K562 (cell line): ENCODE measurements at regions not wholly inside any gene's neighbourhood (a gene's known extent, or its start where the extent isn't known, plus 50 kb on each side); places are given as distances from the start of the nearest gene placed in this dataset.
A peak's percentile ranks its signal among the peaks of the same experiment; 100 is the strongest.

Experiments used
- ATAC-seq: fragments of 200-7000 bp; cut with Tn5 transposase; 3 replicates; pipeline ENCODE4 v1.9.1; 2020; ENCODE audit warnings: moderate library complexity
- BruUV-seq: library from RNA; stranded (reverse); fragments of 400-500 nt; replicated peaks from 2 replicates; lab custom pipeline; 2021; lab: Mats Ljungman, UMichigan
- CTCF ChIA-PET: fragments of 300-600 bp; formaldehyde crosslinking; extraction: SDS; loops from one replicate; lab custom pipeline; 2021; ENCODE audit warnings: low intra/inter-chr PET ratio; lab: Yijun Ruan, JAX
- POLR2A ChIA-PET: fragments of 300-600, 350-650 bp; sonication (Branson Sonifier 250); formaldehyde crosslinking; extraction: SDS; loops from one replicate; lab custom pipeline; 2021; ENCODE audit warnings: antibody characterized with exemption, inconsistent platforms; lab: Yijun Ruan, JAX
- DNase-seq, 4 experiments: peaks; one replicate each; pipeline versions ENCODE4 v3.0.0 to v3.0.0-alpha.2; 2011 to 2018; ENCODE audit warnings: low spot score in 3 of 4, mixed read lengths in 3 of 4; ENCODE audit errors: extremely low read depth in 1 of 4
- FAIRE-seq: peaks from 2 replicates; lab custom pipeline; 2011; peaks lifted over from hg19 to GRCh38; lab: Jason Lieb, UNC
- H2AFZ ChIP-seq: 2 replicates; pipeline ENCODE4 v1.6.0; 2011; ENCODE audit warnings: low read depth, low read length, control low read depth, inconsistent platforms
- H3K27ac ChIP-seq: fragments of 200-600 bp; 3 replicates; pipeline ENCODE4 v1.8.0; 2011; ENCODE audit warnings: low read depth, mild to moderate bottlenecking, control low read depth, inconsistent platforms, low read length, moderate library complexity, mixed read lengths; ENCODE audit errors: extremely low read depth
- H3K27me3 ChIP-seq, 2 experiments: fragments of 300-600 bp in 1 of 2; 2 replicates in 1 of 2; 3 replicates in 1 of 2; pipeline versions ENCODE4 v1.6.0 to v1.8.0; 2011; ENCODE audit warnings: inconsistent platforms in 2 of 2, low read length in 2 of 2, mild to moderate bottlenecking in 1 of 2, mixed read lengths in 1 of 2, moderate library complexity in 1 of 2; ENCODE audit not compliant: control insufficient read depth in 2 of 2, insufficient read depth in 2 of 2
- H3K36me3 ChIP-seq: fragments of 300-600 bp; 3 replicates; pipeline ENCODE4 v1.8.0; 2011; ENCODE audit warnings: mild to moderate bottlenecking, low read length, inconsistent platforms; ENCODE audit not compliant: control insufficient read depth, insufficient read depth
- H3K4me1 ChIP-seq, 2 experiments: fragments of 200-600 bp in 1 of 2; replicated peaks in 1 of 2; 2 replicates in 1 of 2; 3 replicates in 1 of 2; pipeline versions ENCODE4 v1.5.1 to v1.8.0; 2011; ENCODE audit warnings: inconsistent platforms in 2 of 2, low read length in 2 of 2, mild to moderate bottlenecking in 1 of 2, mixed read lengths in 1 of 2, moderate library complexity in 1 of 2; ENCODE audit not compliant: control insufficient read depth in 2 of 2, insufficient read depth in 2 of 2
- H3K4me2 ChIP-seq: 2 replicates; pipeline ENCODE4 v1.6.1; 2011; ENCODE audit warnings: low read length, control low read depth, inconsistent platforms, mixed read lengths; ENCODE audit not compliant: insufficient read depth
- H3K4me3 ChIP-seq: fragments of 200-600 bp; sonication (generic), shearing (Covaris generic); 2 replicates; pipeline ENCODE4 v1.5.1; 2016; ENCODE audit warnings: control low read depth, inconsistent platforms
- H3K79me2 ChIP-seq: fragments of 200-600 bp; 3 replicates; pipeline ENCODE4 v1.8.0; 2011; ENCODE audit warnings: low read length, inconsistent platforms; ENCODE audit not compliant: control insufficient read depth, insufficient read depth
- H3K9ac ChIP-seq, 2 experiments: 2 replicates each; pipeline versions ENCODE4 v1.6.0 to v1.6.1; 2011; ENCODE audit warnings: low read depth in 2 of 2, low read length in 2 of 2, control low read depth in 1 of 2, inconsistent platforms in 1 of 2, mild to moderate bottlenecking in 1 of 2, mixed read lengths in 1 of 2; ENCODE audit not compliant: insufficient read depth in 1 of 2
- H3K9me1 ChIP-seq: one replicate; pipeline ENCODE4 v1.6.0; 2011; ENCODE audit warnings: inconsistent platforms, mild to moderate bottlenecking, low read length, moderate library complexity; ENCODE audit not compliant: control insufficient read depth, insufficient read depth
- H3K9me3 ChIP-seq: replicated peaks from 2 replicates; pipeline ENCODE4 v1.5.1; 2011; ENCODE audit warnings: low read depth, low read length, inconsistent platforms; ENCODE audit not compliant: control insufficient read depth, insufficient read depth
- H4K20me1 ChIP-seq: replicated peaks from 2 replicates; pipeline ENCODE4 v1.6.1; 2011; ENCODE audit warnings: low read length, inconsistent platforms, mixed read lengths; ENCODE audit not compliant: control insufficient read depth, insufficient read depth
- ARHGAP35 ChIP-seq: fragments of 450-650 bp; IDR thresholded peaks from 2 replicates; pipeline ENCODE4 v1.6.1; 2018; ENCODE audit not compliant: partially characterized antibody
- BMI1 ChIP-seq: fragments of 150-350 bp; IDR thresholded peaks from 2 replicates; pipeline ENCODE4 v1.6.1; 2014; ENCODE audit warnings: low read length
- DPF2 ChIP-seq: fragments of 450-650 bp; IDR thresholded peaks from 2 replicates; pipeline ENCODE4 v1.6.1; 2016
- GTF2B ChIP-seq: IDR thresholded peaks from 2 replicates; pipeline ENCODE4 v1.6.1; 2011; ENCODE audit not compliant: insufficient read length; ENCODE audit errors: extremely low read depth
- MTA3 ChIP-seq: fragments of 450-650 bp; formaldehyde crosslinking; IDR thresholded peaks from 2 replicates; pipeline ENCODE4 v1.6.1; 2017; ENCODE audit warnings: mild to moderate bottlenecking, borderline replicate concordance
- NONO ChIP-seq, 2 experiments: fragments of 200-400 bp in 1 of 2; fragments of 450-650 bp in 1 of 2; formaldehyde crosslinking in 1 of 2; IDR thresholded peaks; 2 replicates each; pipeline ENCODE4 v1.6.1; 2017; ENCODE audit warnings: low read depth in 2 of 2, mild to moderate bottlenecking in 2 of 2, moderate library complexity in 2 of 2, low read length in 1 of 2
- PTTG1 ChIP-seq: fragments of 450-650 bp; IDR thresholded peaks from 2 replicates; pipeline ENCODE4 v1.6.1; 2016; ENCODE audit warnings: low read depth, mild to moderate bottlenecking, missing genetic modification characterization, missing compliant biosample characterization
- RAD21 ChIP-seq, 2 experiments: fragments of 250-450 bp in 1 of 2; fragments of 450-650 bp in 1 of 2; sonication (Bioruptor Pico) in 1 of 2; formaldehyde crosslinking in 1 of 2; IDR thresholded peaks in 1 of 2; conservative IDR thresholded peaks in 1 of 2; 2 replicates each; pipeline versions ENCODE4 v1.4.0 to v1.8.0; 2020 to 2022; ENCODE audit warnings: mild to moderate bottlenecking in 2 of 2, moderate library complexity in 1 of 2
- TARDBP ChIP-seq: fragments of 450-650 bp; IDR thresholded peaks from 2 replicates; pipeline ENCODE4 v1.6.1; 2016
- ZNF263 ChIP-seq: sonication (generic); formaldehyde crosslinking; IDR thresholded peaks from 2 replicates; pipeline ENCODE4 v1.8.0; 2022; ENCODE audit warnings: mild to moderate bottlenecking, missing genetic modification reagents, borderline replicate concordance
- ZNF699 ChIP-seq: fragments of 250-450 bp; sonication (Bioruptor Pico); IDR thresholded peaks from 2 replicates; pipeline ENCODE4 v1.8.0; 2021; ENCODE audit warnings: mild to moderate bottlenecking, moderate library complexity; ENCODE audit not compliant: insufficient replicate concordance
- ZSCAN29 ChIP-seq: fragments of 450-650 bp; IDR thresholded peaks from 2 replicates; pipeline ENCODE4 v1.6.1; 2017
- WGBS: fragments of 100-300 bp; shearing (Covaris generic); methylation state at CpG from one replicate; pipeline ENCODE4 v1.1.6; 2016; ENCODE audit warnings: low coverage, mixed read lengths; ENCODE audit not compliant: insufficient coverage; ENCODE audit errors: missing lambda C conversion rate; 5-methylcytosine and 5-hydroxymethylcytosine counted together
- in situ Hi-C: fragments of 300-500 bp; cut with MboI; formaldehyde crosslinking; loops from 4 replicates; pipeline ENCODE4 v1.15.0; 2018; ENCODE audit warnings: inconsistent platforms, mixed read lengths
- intact Hi-C: fragments of 100-400 bp; cut with micrococcal nuclease; formaldehyde crosslinking; loops from 2 replicates; pipeline ENCODE4 v1.14.2; 2022

GRCh38 chr5:74382123-74382855 is 258.2 kb downstream of the ENC1 start:
- no peaks in the 10 kb centered on the region for H3K9me1 ChIP-seq
- FAIRE-seq (no peak), ATAC-seq (no peak), DNase-seq (no peak)
- no peak overlapping the region for H3K4me3 ChIP-seq
- no peaks in the 10 kb centered on the region for H3K36me3 ChIP-seq
- no peaks in the 10 kb centered on the region for H3K79me2 ChIP-seq
- in situ Hi-C loops (no loop called here), intact Hi-C loops (no loop called here)
- H2AFZ ChIP-seq: no peak overlapping the region
- ChIA-PET POLR2A (no interaction called here), CTCF (no interaction called here)
- H3K9me3 ChIP-seq: no peaks in the 10 kb centered on the region
- 7% methylated on average over 3 of the region's 3 CpGs for WGBS
- H3K27me3 ChIP-seq: peaks cover 0 to 12% of the 10 kb centered on the region in 2 experiments; a peak in 3 of 5 replicates
- H3K27ac ChIP-seq: no peak overlapping the region
- no peak overlapping the region for H3K9ac ChIP-seq
- no peaks in the 10 kb centered on the region for H4K20me1 ChIP-seq
- TF ChIP-seq DPF2 (no peak), RAD21 (CRISPR knock-in tag; conservative IDR thresholded peaks at IDR 0.05 in 1 of 2, IDR thresholded peaks at IDR 0.05 in 1 of 2) (peak in 1 of 2 experiments; percentile 30; a peak in 2 of 4 replicates), ZSCAN29 (no peak)
- no peak overlapping the region for H3K4me2 ChIP-seq
- no peaks in the 10 kb centered on the region for H3K4me1 ChIP-seq
- no TSS peak for BruUV-seq

DNA sequence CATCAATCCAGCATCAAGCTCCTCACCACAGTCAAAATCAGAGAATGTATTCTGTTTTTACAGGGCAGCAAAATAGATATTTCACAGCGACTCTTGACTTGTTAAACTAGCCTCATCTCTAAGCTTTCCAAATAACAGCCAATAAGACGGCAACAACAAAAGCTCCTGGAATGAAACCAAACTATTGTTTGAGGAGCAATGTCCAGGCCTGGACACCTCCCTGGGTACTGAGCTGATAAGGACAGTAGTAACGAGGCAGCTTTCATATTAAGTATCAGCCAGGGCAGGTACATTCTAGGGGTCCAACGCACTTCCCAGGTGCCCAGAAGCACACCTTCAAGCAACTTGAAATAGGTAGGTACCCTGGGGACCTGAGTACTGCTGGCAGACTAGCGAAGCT is 260.3 kb downstream of the ENC1 start:
- CTCF ChIA-PET: no interaction called here

More for the DNA sequence above, 260.3 kb downstream of the ENC1 start:
- POLR2A ChIA-PET: interaction anchor here (0.6 to 1.3 kb wide), 3 partner anchors 9 to 1162 kb away, joined by 3 read pairs; no protein-coding TSS in a partner anchor
- Histone ChIP-seq H3K36me3 (no peaks in the 10 kb centered on the region), H3K79me2 (no peaks in the 10 kb centered on the region), H3K4me1 (no peaks in the 10 kb centered on the region), H4K20me1 (no peaks in the 10 kb centered on the region), H3K9me3 (no peaks in the 10 kb centered on the region), H3K4me3 (no peak overlapping the region)
- no TSS peak for BruUV-seq
- in situ Hi-C loops (no loop called here), intact Hi-C loops (no loop called here)
- ATAC-seq: no peak
- WGBS: 3% methylated on average over 5 of the region's 5 CpGs
- TF ChIP-seq TARDBP (no peak), ARHGAP35 (no peak), MTA3 (no peak), PTTG1 (tag) (no peak), ZNF263 (CRISPR knock-in tag) (no peak), BMI1 (no peak), ZNF699 (CRISPR knock-in tag) (no peak), GTF2B (no peak), NONO (IDR thresholded peaks at IDR 0.05; ENCODE audit: low read depth in 2 of 2, low read length in 1 of 2) (no peak)
- TF ChIP-seq, all 486 proteins: peak for 0
- Histone ChIP-seq H2AFZ (no peak overlapping the region), H3K27me3 (peaks cover 0 to 12% of the 10 kb centered on the region in 2 experiments; a peak in 3 of 5 replicates), H3K9ac (no peak overlapping the region), H3K4me2 (no peak overlapping the region), H3K9me1 (no peaks in the 10 kb centered on the region), H3K27ac (no peak overlapping the region)
- DNase-seq (no peak), FAIRE-seq (no peak)
